ENCODE measurements at regions not wholly inside any gene's neighbourhood (a gene's known extent, or its start where the extent isn't known, plus 50 kb on each side); places are given as distances from the start of the nearest gene placed in this dataset.

- H3K27me3 ChIP-seq, result no peaks in the 10 kb centered on the region
- peak; percentile 46 to 69 (median 54) for ATAC-seq
- no peak for TF ChIP-seq CTCF (IDR thresholded peaks at IDR 0.05)
- intact Hi-C loops (cut with DNase I), result no loop called here
- no peaks in the 10 kb centered on the region for H3K36me3 ChIP-seq
- DNase-seq, result no peak
- WGBS, 2 donors, result 41 to 43% methylated on average over 6 of the region's 6 CpGs
- H3K9me3 ChIP-seq, result no peaks in the 10 kb centered on the region
- FAIRE-seq, result no peak
- peak overlapping the region in 2 of 4 donors; percentile 27 to 66 for H3K27ac ChIP-seq
- H3K4me1 ChIP-seq, result peaks cover 0 to 7% (median 5%) of the 10 kb centered on the region in 3 donors
- H3K4me3 ChIP-seq, result no peak overlapping the region
Measured at GRCh38 chr13:40453351-40454021, 213.0 kb downstream of the FOXO1 start.

GRCh38 chr13:40456397-40456953, 210.0 kb downstream of the FOXO1 start:
- FAIRE-seq (no peak), ATAC-seq (peak in 3 of 4 donors; percentile 11 to 58 (median 32)), DNase-seq (peak in 1 of 6 donors; percentile 34)
- no peaks in the 10 kb centered on the region for H3K27me3 ChIP-seq
- H3K36me3 ChIP-seq, result no peaks in the 10 kb centered on the region
- no peaks in the 10 kb centered on the region for H3K9me3 ChIP-seq
- intact Hi-C loops (cut with DNase I), result no loop called here
- no peak overlapping the region for H3K27ac ChIP-seq
- 21 to 30% methylated on average over 3 of the region's 3 CpGs for WGBS, 2 donors
- H3K4me3 ChIP-seq, result no peak overlapping the region
- TF ChIP-seq CTCF (IDR thresholded peaks at IDR 0.05), result no peak
- H3K4me1 ChIP-seq, result peaks cover 0 to 7% (median 5%) of the 10 kb centered on the region in 3 donors

GRCh38 chr13:40456979-40457553, 209.4 kb downstream of the FOXO1 start:
- 76 to 82% methylated on average over 8 of the region's 8 CpGs for WGBS, 2 donors
- intact Hi-C loops (cut with DNase I), result no loop called here
- ATAC-seq, result no peak
- H3K9me3 ChIP-seq, result no peaks in the 10 kb centered on the region
- peaks cover 0 to 7% (median 5%) of the 10 kb centered on the region in 3 donors for H3K4me1 ChIP-seq
- no peak for DNase-seq
- no peak for FAIRE-seq
- no peaks in the 10 kb centered on the region for H3K36me3 ChIP-seq
- no peak for TF ChIP-seq CTCF (IDR thresholded peaks at IDR 0.05)
- H3K27me3 ChIP-seq, result no peaks in the 10 kb centered on the region
- no peak overlapping the region for H3K27ac ChIP-seq
- H3K4me3 ChIP-seq, result no peak overlapping the region

- Histone ChIP-seq H3K27me3 (no peaks in the 10 kb centered on the region), H3K9me3 (no peaks in the 10 kb centered on the region), H3K4me1 (peaks cover 0 to 1% (median 0%) of the 10 kb centered on the region in 3 donors), H3K4me3 (no peak overlapping the region), H3K27ac (no peak overlapping the region), H3K36me3 (no peaks in the 10 kb centered on the region)
- DNase-seq (no peak), FAIRE-seq (no peak), ATAC-seq (no peak)
- WGBS, 2 donors, result 93 to 97% methylated on average over 12 of the region's 12 CpGs
- intact Hi-C loops (cut with DNase I), result no loop called here
- no peak for TF ChIP-seq CTCF (IDR thresholded peaks at IDR 0.05)
Measured at GRCh38 chr13:40457929-40458719, 208.3 kb downstream of the FOXO1 start.

Data from pancreas (tissue), 10 donors.